ENCODE measurements at regions not wholly inside any gene's neighbourhood (a gene's known extent, or its start where the extent isn't known, plus 50 kb on each side); places are given as distances from the start of the nearest gene placed in this dataset.

DNA sequence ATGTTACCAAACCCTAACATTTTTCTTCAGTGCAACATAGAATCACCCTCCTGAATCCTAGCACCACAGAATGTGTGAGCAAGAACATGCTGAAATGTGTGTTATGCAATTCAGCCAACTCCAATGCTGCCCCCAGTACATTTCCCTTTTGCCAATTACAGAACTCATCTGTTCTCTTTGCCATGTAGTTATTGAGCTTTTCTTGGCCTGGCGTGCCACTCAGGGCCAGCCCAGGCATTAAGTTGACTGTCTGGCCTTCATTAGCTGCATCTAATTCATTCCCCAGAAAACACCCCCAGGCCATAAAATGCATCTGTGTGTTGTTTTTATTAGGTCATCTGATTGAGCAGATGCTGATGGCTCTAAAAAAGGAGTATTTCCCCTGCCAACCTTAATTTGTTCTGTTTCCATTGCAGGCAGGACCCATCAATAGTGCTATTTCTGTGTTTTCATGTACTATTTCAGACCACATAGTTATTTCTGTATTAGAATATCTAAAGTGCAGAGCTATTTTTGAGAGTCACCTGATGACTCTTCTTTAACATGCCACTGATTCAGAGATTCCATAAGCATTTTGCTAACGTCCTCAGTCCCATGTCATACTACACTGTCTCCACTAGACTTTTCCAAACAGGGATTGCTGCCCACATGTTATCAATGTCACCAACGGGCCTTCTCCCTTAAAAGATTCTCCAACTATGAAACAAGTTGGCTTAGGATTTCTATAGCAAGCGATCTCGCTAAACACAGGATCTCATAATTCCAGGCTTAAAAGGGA, 969.7 kb downstream of the CDH11 start:
- TF ChIP-seq, protein P1, sequence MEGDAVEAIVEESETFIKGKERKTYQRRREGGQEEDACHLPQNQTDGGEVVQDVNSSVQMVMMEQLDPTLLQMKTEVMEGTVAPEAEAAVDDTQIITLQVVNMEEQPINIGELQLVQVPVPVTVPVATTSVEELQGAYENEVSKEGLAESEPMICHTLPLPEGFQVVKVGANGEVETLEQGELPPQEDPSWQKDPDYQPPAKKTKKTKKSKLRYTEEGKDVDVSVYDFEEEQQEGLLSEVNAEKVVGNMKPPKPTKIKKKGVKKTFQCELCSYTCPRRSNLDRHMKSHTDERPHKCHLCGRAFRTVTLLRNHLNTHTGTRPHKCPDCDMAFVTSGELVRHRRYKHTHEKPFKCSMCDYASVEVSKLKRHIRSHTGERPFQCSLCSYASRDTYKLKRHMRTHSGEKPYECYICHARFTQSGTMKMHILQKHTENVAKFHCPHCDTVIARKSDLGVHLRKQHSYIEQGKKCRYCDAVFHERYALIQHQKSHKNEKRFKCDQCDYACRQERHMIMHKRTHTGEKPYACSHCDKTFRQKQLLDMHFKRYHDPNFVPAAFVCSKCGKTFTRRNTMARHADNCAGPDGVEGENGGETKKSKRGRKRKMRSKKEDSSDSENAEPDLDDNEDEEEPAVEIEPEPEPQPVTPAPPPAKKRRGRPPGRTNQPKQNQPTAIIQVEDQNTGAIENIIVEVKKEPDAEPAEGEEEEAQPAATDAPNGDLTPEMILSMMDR (IDR thresholded peaks at IDR 0.05), result no peak
- DNase-seq (ENCODE audit: low spot score) (no peak), ATAC-seq (ENCODE audit: insufficient number of reproducible peaks, low FRiP score, low read depth) (no peak)
- no peak overlapping the region for H3K4me3 ChIP-seq
- peaks cover 3% of the 10 kb centered on the region for H3K9me3 ChIP-seq
- H3K4me1 ChIP-seq (ENCODE audit: control insufficient read depth in 1 of 2, low read depth in 2 of 2), result no peaks in the 10 kb centered on the region
- no peaks in the 10 kb centered on the region for H3K27me3 ChIP-seq (replicated peaks; ENCODE audit: insufficient read depth)
- H3K36me3 ChIP-seq, result no peaks in the 10 kb centered on the region
- H3K27ac ChIP-seq, result no peak overlapping the region

DNA sequence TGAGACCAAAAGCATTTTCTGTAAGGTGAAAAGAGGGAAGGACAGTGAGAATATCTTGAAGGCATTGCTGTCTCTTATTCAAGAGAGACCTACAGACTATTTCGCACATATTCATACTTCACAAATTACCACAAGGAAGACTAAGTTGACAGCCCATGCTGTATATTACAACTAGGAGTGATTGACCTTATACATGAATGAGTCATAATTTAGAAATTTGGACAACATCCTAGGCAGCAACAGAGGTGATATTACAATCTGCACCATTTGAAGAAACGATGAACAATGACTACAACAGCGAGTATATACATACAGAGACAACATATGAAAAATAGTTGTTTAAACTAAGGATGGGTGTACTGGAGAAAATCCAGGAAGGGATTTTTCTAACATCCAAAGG, 971.7 kb downstream of the CDH11 start:
- H3K4me3 ChIP-seq, result no peak overlapping the region
- H3K27me3 ChIP-seq (replicated peaks; ENCODE audit: insufficient read depth), result no peaks in the 10 kb centered on the region
- TF ChIP-seq, protein P1 (IDR thresholded peaks at IDR 0.05), result no peak
- DNase-seq (ENCODE audit: low spot score) (no peak), ATAC-seq (ENCODE audit: insufficient number of reproducible peaks, low FRiP score, low read depth) (no peak)
- peaks cover 3% of the 10 kb centered on the region for H3K9me3 ChIP-seq
- H3K4me1 ChIP-seq (ENCODE audit: control insufficient read depth in 1 of 2, low read depth in 2 of 2), result no peaks in the 10 kb centered on the region
- H3K27ac ChIP-seq, result no peak overlapping the region
- H3K36me3 ChIP-seq, result no peaks in the 10 kb centered on the region

DNA sequence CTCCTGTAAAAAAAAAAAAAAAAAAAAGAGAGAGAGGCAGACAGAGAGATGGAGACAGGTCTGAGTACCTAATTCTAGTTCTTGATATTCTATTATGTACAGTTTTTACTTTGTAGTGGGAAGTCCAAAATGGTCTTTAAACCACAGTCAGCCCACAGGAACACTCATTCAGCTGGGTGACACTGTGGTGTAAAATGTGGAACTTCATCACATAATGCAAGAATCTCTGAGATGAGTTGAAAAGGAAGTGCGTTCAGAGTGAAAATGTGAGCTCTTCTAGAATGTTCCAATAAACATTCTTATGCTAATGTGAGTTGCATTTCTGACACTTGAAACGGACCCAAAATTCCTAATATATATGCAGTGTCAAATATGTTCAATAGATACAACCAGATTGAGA, 972.1 kb downstream of the CDH11 start:
- DNase-seq (ENCODE audit: low spot score) (no peak), ATAC-seq (ENCODE audit: insufficient number of reproducible peaks, low FRiP score, low read depth) (no peak)
- Histone ChIP-seq H3K27me3 (replicated peaks; ENCODE audit: insufficient read depth) (no peaks in the 10 kb centered on the region), H3K4me3 (no peak overlapping the region), H3K9me3 (peaks cover 3% of the 10 kb centered on the region), H3K4me1 (ENCODE audit: control insufficient read depth in 1 of 2, low read depth in 2 of 2) (no peaks in the 10 kb centered on the region), H3K27ac (no peak overlapping the region), H3K36me3 (no peaks in the 10 kb centered on the region)
- TF ChIP-seq, protein P1 (IDR thresholded peaks at IDR 0.05), result no peak

DNA sequence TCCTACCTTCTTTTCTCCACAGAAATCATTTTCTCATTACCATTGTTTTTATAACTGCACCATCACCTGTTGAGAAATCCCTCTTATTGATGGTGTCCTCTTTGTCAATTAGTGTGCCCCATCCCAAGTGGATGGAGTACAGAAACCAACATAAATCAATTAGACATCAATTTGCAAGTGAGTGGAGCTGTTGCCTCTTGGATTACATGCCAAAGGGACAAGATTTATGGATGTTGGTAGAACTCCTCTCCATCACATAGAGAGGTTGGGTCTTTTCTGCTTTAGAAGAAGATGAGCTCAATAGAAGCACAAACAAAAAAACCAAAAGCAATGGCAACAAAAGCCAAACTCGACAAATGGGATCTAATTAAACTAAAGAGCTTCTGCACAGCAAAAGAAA, 973.5 kb downstream of the CDH11 start:
- H3K9me3 ChIP-seq, result peaks cover 3% of the 10 kb centered on the region
- ATAC-seq (ENCODE audit: insufficient number of reproducible peaks, low FRiP score, low read depth), result no peak
- no peaks in the 10 kb centered on the region for H3K4me1 ChIP-seq (ENCODE audit: control insufficient read depth in 1 of 2, low read depth in 2 of 2)
- H3K27me3 ChIP-seq (replicated peaks; ENCODE audit: insufficient read depth), result no peaks in the 10 kb centered on the region
- no peak overlapping the region for H3K27ac ChIP-seq
- no peak for DNase-seq (ENCODE audit: low spot score)
- H3K36me3 ChIP-seq, result no peaks in the 10 kb centered on the region
- TF ChIP-seq, protein P1 (IDR thresholded peaks at IDR 0.05), result no peak
- H3K4me3 ChIP-seq, result no peak overlapping the region

DNA sequence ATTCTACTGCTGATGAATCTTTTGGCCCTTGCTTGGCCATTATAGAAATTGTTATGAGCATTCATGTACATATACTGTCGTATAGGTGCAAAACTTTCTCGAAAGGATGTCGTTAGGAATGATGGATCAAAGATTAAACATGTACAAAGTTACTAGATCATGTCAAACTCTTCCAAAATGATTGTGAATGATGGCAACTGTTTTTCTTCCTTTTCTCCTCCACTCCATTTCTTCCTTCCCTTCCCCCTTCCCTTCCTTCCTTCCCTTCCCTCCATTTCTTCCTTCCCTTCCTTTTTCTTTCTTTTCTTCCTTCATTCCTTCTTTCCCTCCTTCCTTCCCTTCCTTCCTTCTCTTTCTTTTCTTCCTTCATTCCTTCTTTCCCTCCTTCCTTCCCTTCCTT, 973.9 kb downstream of the CDH11 start:
- TF ChIP-seq, protein P1 (IDR thresholded peaks at IDR 0.05), result no peak
- Histone ChIP-seq H3K4me1 (ENCODE audit: control insufficient read depth in 1 of 2, low read depth in 2 of 2) (no peaks in the 10 kb centered on the region), H3K27ac (no peak overlapping the region), H3K4me3 (no peak overlapping the region), H3K36me3 (no peaks in the 10 kb centered on the region), H3K27me3 (replicated peaks; ENCODE audit: insufficient read depth) (no peaks in the 10 kb centered on the region), H3K9me3 (peaks cover 3% of the 10 kb centered on the region)
- ATAC-seq (ENCODE audit: insufficient number of reproducible peaks, low FRiP score, low read depth) (no peak), DNase-seq (ENCODE audit: low spot score) (no peak)
